ENCODE measurements at regions not wholly inside any gene's neighbourhood (a gene's known extent, or its start where the extent isn't known, plus 50 kb on each side); places are given as distances from the start of the nearest gene placed in this dataset.

DNA sequence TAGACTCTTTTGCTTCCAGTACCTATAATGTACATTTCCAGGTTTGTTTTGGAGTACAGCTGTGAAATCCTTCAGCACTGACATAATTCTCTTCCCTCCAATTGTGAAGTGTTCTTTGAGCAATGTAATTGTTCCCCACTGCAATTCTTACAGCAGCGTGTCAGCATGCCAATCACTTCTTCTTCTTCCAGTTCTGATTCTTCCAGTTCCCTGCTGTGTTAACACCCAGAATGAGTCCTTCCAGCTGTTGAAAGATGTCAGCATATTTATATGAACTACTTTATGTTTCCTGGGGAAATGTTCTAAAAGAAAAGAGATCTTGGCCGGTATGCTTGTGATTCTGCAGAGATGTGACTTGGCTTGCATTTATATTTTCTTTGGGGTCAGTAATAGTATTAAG is 213.9 kb downstream of the UNC5CL start:
- TF ChIP-seq, protein P1, sequence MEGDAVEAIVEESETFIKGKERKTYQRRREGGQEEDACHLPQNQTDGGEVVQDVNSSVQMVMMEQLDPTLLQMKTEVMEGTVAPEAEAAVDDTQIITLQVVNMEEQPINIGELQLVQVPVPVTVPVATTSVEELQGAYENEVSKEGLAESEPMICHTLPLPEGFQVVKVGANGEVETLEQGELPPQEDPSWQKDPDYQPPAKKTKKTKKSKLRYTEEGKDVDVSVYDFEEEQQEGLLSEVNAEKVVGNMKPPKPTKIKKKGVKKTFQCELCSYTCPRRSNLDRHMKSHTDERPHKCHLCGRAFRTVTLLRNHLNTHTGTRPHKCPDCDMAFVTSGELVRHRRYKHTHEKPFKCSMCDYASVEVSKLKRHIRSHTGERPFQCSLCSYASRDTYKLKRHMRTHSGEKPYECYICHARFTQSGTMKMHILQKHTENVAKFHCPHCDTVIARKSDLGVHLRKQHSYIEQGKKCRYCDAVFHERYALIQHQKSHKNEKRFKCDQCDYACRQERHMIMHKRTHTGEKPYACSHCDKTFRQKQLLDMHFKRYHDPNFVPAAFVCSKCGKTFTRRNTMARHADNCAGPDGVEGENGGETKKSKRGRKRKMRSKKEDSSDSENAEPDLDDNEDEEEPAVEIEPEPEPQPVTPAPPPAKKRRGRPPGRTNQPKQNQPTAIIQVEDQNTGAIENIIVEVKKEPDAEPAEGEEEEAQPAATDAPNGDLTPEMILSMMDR (IDR thresholded peaks at IDR 0.05), result no peak
- no peak for TF ChIP-seq POLR2A (IDR thresholded peaks at IDR 0.05)
